Small intestine (tissue), 7 donors: ENCODE measurements at regions not wholly inside any gene's neighbourhood (a gene's known extent, or its start where the extent isn't known, plus 50 kb on each side); places are given as distances from the start of the nearest gene placed in this dataset.

ENCODE experiments used
- DNase-seq, 2 donors: peaks; one replicate each; pipeline versions ENCODE4 v3.0.0 to v3.0.0-alpha.2; 2013
- FAIRE-seq: peaks from 2 replicates; lab custom pipeline; 2012; peaks lifted over from hg19 to GRCh38; lab: Jason Lieb, UNC
- H3K27ac ChIP-seq, 3 donors: one replicate each; pipeline ENCODE4 v1.5.1; 2013; ENCODE audit warnings: low read length in 2 of 3, mild to moderate bottlenecking in 2 of 3, control low read depth in 1 of 3, inconsistent platforms in 1 of 3, low read depth in 1 of 3, moderate library complexity in 1 of 3
- H3K27me3 ChIP-seq, 3 donors: one replicate each; pipeline ENCODE4 v1.6.1; 2013; ENCODE audit warnings: low read length in 3 of 3, inconsistent platforms in 1 of 3; ENCODE audit not compliant: control insufficient read depth in 3 of 3, insufficient read depth in 3 of 3
- H3K36me3 ChIP-seq, 3 donors: one replicate each; pipeline ENCODE4 v1.6.1; 2013; ENCODE audit warnings: low read length in 3 of 3, inconsistent platforms in 1 of 3, low read depth in 1 of 3, mild to moderate bottlenecking in 1 of 3, moderate library complexity in 1 of 3; ENCODE audit not compliant: control insufficient read depth in 3 of 3, insufficient read depth in 2 of 3
- H3K4me1 ChIP-seq, 3 donors: one replicate each; pipeline ENCODE4 v1.6.1; 2013; ENCODE audit warnings: low read length in 2 of 3, inconsistent platforms in 1 of 3, low read depth in 1 of 3, mild to moderate bottlenecking in 1 of 3, moderate library complexity in 1 of 3; ENCODE audit not compliant: control insufficient read depth in 3 of 3, insufficient read depth in 2 of 3
- H3K4me3 ChIP-seq, 3 donors: one replicate each; pipeline ENCODE4 v1.5.1; 2013; ENCODE audit warnings: low read length in 3 of 3, control low read depth in 1 of 3, inconsistent platforms in 1 of 3, low read depth in 1 of 3, mild to moderate bottlenecking in 1 of 3, moderate library complexity in 1 of 3
- H3K9me3 ChIP-seq, 2 donors: one replicate each; pipeline ENCODE4 v1.6.1; 2013; ENCODE audit warnings: low read depth in 1 of 2, low read length in 1 of 2; ENCODE audit not compliant: control insufficient read depth in 2 of 2, insufficient read depth in 1 of 2
- WGBS, 3 donors: extraction: QIAGEN DNeasy Blood & Tissue Kit; methylation state at CpG; one replicate each; pipeline ENCODE4 v1.1.7; 2013; 5-methylcytosine and 5-hydroxymethylcytosine counted together
- donor health status: healthy with polysubstance abuse.
- donor health status: control.
- donor health status: control.
- donor health status: Bipolar disorder and iron deficiency.
- donor health status: healthy.

DNA sequence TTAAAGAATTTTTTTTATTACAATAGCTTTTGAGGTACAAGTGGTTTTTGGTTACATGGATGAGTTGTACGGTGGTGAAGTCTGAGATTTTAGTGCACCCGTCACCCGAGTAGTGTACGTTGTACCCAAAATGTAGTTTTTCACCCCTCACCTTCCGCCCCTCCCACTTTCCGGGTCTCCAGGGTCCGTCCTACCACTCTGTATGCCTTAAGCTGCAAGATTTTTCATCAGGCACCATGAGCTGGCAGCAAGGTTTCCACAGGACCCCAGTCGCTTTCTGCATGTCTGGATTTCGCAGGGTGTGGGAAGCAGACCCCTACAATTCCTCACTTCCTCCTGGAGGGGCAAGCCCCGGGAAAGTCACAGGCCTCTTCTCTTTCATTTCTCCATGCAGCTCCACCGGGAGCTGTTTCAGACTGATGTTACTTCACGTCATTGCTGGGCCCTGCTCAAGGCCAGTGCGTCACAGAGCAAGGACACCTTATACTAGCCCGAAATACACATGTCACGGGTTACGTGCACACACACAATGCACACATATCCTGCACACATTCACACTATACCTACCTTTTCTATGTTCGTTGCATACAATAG is 179.1 kb downstream of the ZFP36L2 start:
- DNase-seq (no peak), FAIRE-seq (no peak)
- peaks cover 0 to 60% (median 0%) of the 10 kb centered on the region in 3 donors for H3K4me1 ChIP-seq
- H3K27me3 ChIP-seq, result no peaks in the 10 kb centered on the region
- no peak overlapping the region for H3K4me3 ChIP-seq
- WGBS, 3 donors, result 83 to 91% (median 90%) methylated on average over 17 of the region's 17 CpGs
- H3K27ac ChIP-seq, result peak overlapping the region in 1 of 3 donors; percentile 55
- no peaks in the 10 kb centered on the region for H3K36me3 ChIP-seq
- no peaks in the 10 kb centered on the region for H3K9me3 ChIP-seq

- 69 to 84% (median 82%) methylated on average over 3 of the region's 3 CpGs for WGBS, 3 donors
- Histone ChIP-seq H3K27ac (peak overlapping the region in 1 of 3 donors; percentile 55), H3K4me1 (peaks cover 0 to 62% (median 3%) of the 10 kb centered on the region in 3 donors), H3K4me3 (no peak overlapping the region), H3K36me3 (no peaks in the 10 kb centered on the region), H3K27me3 (no peaks in the 10 kb centered on the region), H3K9me3 (no peaks in the 10 kb centered on the region)
- FAIRE-seq, result no peak
- no peak for DNase-seq
Observed at GRCh38 chr2:43045866-43046265, 180.5 kb downstream of the ZFP36L2 start.

- no peak for DNase-seq
- Histone ChIP-seq H3K9me3 (no peaks in the 10 kb centered on the region), H3K27me3 (no peaks in the 10 kb centered on the region), H3K4me3 (no peak overlapping the region), H3K36me3 (no peaks in the 10 kb centered on the region), H3K4me1 (peaks cover 0 to 63% (median 8%) of the 10 kb centered on the region in 3 donors), H3K27ac (peak overlapping the region in 1 of 3 donors; percentile 9)
- FAIRE-seq, result no peak
- WGBS, 3 donors, result 86 to 96% (median 93%) methylated on average over 11 to 13 of the region's 13 CpGs
Observed at GRCh38 chr2:43044093-43044681, 182.2 kb downstream of the ZFP36L2 start.

DNA sequence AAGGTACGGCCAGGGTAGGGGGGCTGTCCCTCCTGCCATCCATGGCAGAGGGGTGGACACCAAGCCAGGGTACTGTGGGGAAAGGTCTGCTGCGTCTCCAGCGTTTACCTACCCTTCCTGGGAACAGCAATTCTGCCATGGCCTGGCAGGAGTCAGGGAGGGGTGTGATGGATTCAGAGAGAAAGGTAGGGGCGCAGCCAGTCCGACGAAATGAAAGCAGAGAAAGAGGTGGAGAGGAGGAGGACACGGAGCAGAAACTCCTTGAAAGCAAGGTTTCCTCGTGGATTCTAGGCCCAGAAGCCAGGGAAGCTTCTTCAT is 182.9 kb downstream of the ZFP36L2 start:
- Histone ChIP-seq H3K27me3 (no peaks in the 10 kb centered on the region), H3K9me3 (no peaks in the 10 kb centered on the region), H3K27ac (peak overlapping the region in 1 of 3 donors; percentile 9), H3K4me1 (peaks cover 0 to 68% (median 8%) of the 10 kb centered on the region in 3 donors), H3K4me3 (no peak overlapping the region), H3K36me3 (no peaks in the 10 kb centered on the region)
- FAIRE-seq (no peak), DNase-seq (no peak)
- WGBS, 3 donors, result 79 to 90% (median 86%) methylated on average over 7 to 8 of the region's 8 CpGs

DNA sequence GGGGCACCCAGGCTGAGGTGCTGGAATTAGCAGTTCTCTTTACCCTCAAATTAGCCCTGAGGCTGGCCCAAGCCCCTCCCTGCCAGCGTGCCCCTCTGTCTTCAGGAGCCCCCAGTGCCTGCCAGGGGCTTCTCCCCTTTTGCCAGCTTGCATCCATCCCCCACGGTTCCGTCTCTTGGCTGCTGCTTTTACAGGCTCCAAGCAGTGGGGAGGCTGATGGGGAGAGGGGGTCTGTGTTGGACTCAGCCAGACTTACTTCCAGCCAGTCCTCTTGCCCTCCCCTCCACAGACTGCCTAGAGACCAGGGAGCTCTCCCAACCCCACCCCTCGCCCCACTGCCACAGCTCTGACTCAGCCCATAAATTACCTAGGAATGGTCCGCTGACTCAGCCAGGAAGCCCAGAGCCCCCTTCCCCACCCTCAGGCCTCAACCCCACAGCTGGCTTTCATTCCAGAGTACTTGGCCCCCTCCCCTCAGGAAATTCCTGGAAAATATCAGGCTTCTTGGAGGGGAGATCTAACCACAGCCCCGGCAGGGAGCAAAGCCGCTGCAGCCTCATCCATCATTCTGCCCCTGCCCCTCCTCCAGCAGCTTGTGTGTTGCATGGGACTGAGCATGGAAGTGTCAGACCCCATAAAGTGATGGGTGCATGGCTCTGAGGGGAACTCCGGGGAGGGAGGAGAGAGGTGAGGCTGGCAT is 184.6 kb downstream of the ZFP36L2 start:
- Histone ChIP-seq H3K4me3 (no peak overlapping the region), H3K9me3 (no peaks in the 10 kb centered on the region), H3K36me3 (no peaks in the 10 kb centered on the region), H3K4me1 (peaks cover 0 to 68% (median 8%) of the 10 kb centered on the region in 3 donors), H3K27me3 (no peaks in the 10 kb centered on the region), H3K27ac (peak overlapping the region in 1 of 3 donors; percentile 55)
- FAIRE-seq, result no peak
- 65 to 82% (median 78%) methylated on average over 8 of the region's 8 CpGs for WGBS, 3 donors
- peak in 1 of 2 donors; percentile 81 for DNase-seq

GRCh38 chr2:43041173-43041591 is 185.2 kb downstream of the ZFP36L2 start:
- FAIRE-seq, result no peak
- peak in 1 of 2 donors; percentile 75 for DNase-seq
- H3K27ac ChIP-seq, result peak overlapping the region in 1 of 3 donors; percentile 55

GRCh38 chr2:43040084-43040854 is 186.1 kb downstream of the ZFP36L2 start:
- DNase-seq, result peak in 1 of 2 donors; percentile 76

More at GRCh38 chr2:43041173-43041591, 185.2 kb downstream of the ZFP36L2 start:
- WGBS, 3 donors, result 73 to 84% (median 76%) methylated on average over 4 of the region's 4 CpGs
- Histone ChIP-seq H3K27me3 (no peaks in the 10 kb centered on the region), H3K4me3 (no peak overlapping the region), H3K36me3 (no peaks in the 10 kb centered on the region), H3K4me1 (peaks cover 0 to 62% (median 8%) of the 10 kb centered on the region in 3 donors), H3K9me3 (no peaks in the 10 kb centered on the region)

More at GRCh38 chr2:43040084-43040854, 186.1 kb downstream of the ZFP36L2 start:
- WGBS, 3 donors, result 64 to 78% (median 73%) methylated on average over 10 of the region's 10 CpGs
- Histone ChIP-seq H3K9me3 (no peaks in the 10 kb centered on the region), H3K27me3 (no peaks in the 10 kb centered on the region), H3K4me3 (no peak overlapping the region), H3K27ac (peak overlapping the region in 1 of 3 donors; percentile 29), H3K4me1 (peaks cover 0 to 56% (median 8%) of the 10 kb centered on the region in 3 donors), H3K36me3 (no peaks in the 10 kb centered on the region)
- FAIRE-seq, result no peak
